ENCODE measurements at regions not wholly inside any gene's neighbourhood (a gene's known extent, or its start where the extent isn't known, plus 50 kb on each side); places are given as distances from the start of the nearest gene placed in this dataset.

- TF ChIP-seq CHD7 (IDR thresholded peaks at IDR 0.05; ENCODE audit: insufficient replicate concordance, low read length) = no peak
- no peak for TF ChIP-seq CHD2 (IDR thresholded peaks at IDR 0.05; ENCODE audit: low read length)
- TF ChIP-seq USF2 (IDR thresholded peaks at IDR 0.05; ENCODE audit: low read length) = no peak
- no peak for TF ChIP-seq SIX5 (IDR thresholded peaks at IDR 0.05; ENCODE audit: low read depth, low read length)
- no peak for TF ChIP-seq TBP (IDR thresholded peaks at IDR 0.05; ENCODE audit: low read depth, low read length)
- TF ChIP-seq RFX5 (IDR thresholded peaks at IDR 0.05; ENCODE audit: borderline replicate concordance, low read depth, low read length) = no peak
- no peak for TF ChIP-seq GABPA (IDR thresholded peaks at IDR 0.05; ENCODE audit: borderline replicate concordance, insufficient read depth, low read length)
- no peak for TF ChIP-seq MAFK (IDR thresholded peaks at IDR 0.05; ENCODE audit: low read depth, low read length)
- TF ChIP-seq RXRA (IDR thresholded peaks at IDR 0.05; ENCODE audit: insufficient read depth, low read depth, low read length) = no peak
- TF ChIP-seq TCF12 (IDR thresholded peaks at IDR 0.05; ENCODE audit: low read depth, low read length) = no peak
- no peak for TF ChIP-seq EZH2 (IDR thresholded peaks at IDR 0.05; ENCODE audit: low read depth, low read length, severe bottlenecking)
Measured at GRCh38 chr2:236859908-236860307, 225.8 kb upstream of the COPS8 start (continued).

Data from H1 (cell line).